Suppressor macrophage treated with lipopolysaccharide for 4 hours (primary cell): ENCODE measurements at regions not wholly inside any gene's neighbourhood (a gene's known extent, or its start where the extent isn't known, plus 50 kb on each side); places are given as distances from the start of the nearest gene placed in this dataset.
"Not testable (repeated sequence)": the region's sequence is repeated elsewhere in the genome, so short reads cannot be mapped to it uniquely, and the experiment has no call there.

Experiments
- DNase-seq: peaks from one replicate; pipeline ENCODE4 v3.0.0-alpha.2; 2020

- DNase-seq = not testable (repeated sequence)
These were observed 55.4 kb downstream of the PNMA6F start for GRCh38 chrX:153266140-153266539.

GRCh38 chrX:153260468-153260867, 61.1 kb downstream of the PNMA6F start:
- not testable (repeated sequence) for DNase-seq

GRCh38 chrX:153253239-153253638, 68.3 kb downstream of the PNMA6F start:
- DNase-seq = not testable (repeated sequence)

GRCh38 chrX:153252378-153253129, 69.0 kb downstream of the PNMA6F start:
- not testable (repeated sequence) for DNase-seq

GRCh38 chrX:153251952-153252351, 69.6 kb downstream of the PNMA6F start:
- not testable (repeated sequence) for DNase-seq

GRCh38 chrX:153250762-153251161, 70.8 kb downstream of the PNMA6F start:
- not testable (repeated sequence) for DNase-seq

GRCh38 chrX:153245288-153245731, 66.2 kb downstream of the MAGEA1 start:
- no peak for DNase-seq

GRCh38 chrX:153244767-153245166, 65.7 kb downstream of the MAGEA1 start:
- DNase-seq = peak; percentile 14

GRCh38 chrX:153238361-153238760, 59.3 kb downstream of the MAGEA1 start:
- DNase-seq = no peak
